Gastrocnemius medialis (tissue), 4 donors: ENCODE measurements at regions not wholly inside any gene's neighbourhood (a gene's known extent, or its start where the extent isn't known, plus 50 kb on each side); places are given as distances from the start of the nearest gene placed in this dataset.
A peak's percentile ranks its signal among the peaks of the same experiment; 100 is the strongest.

Experiments used
- ATAC-seq, 2 donors: fragments of 150-250 bp; one replicate each; pipeline ENCODE4 v1.9.1; 2016
- DNase-seq, 2 donors: peaks; one replicate each; pipeline ENCODE4 v3.0.0-alpha.2; 2019
- H3K27ac ChIP-seq, 4 donors: fragments of 200-600 bp; sonication (generic); 1 replicate in 1 of 4; 2 replicates in 3 of 4; pipeline ENCODE4 v1.5.1; 2016 to 2018; ENCODE audit warnings: mild to moderate bottlenecking in 2 of 4, moderate library complexity in 1 of 4
- H3K27me3 ChIP-seq, 3 donors: fragments of 200-600 bp; sonication (generic) in 2 of 3; 1 replicate in 1 of 3; 2 replicates in 2 of 3; pipeline versions ENCODE4 v1.5.1 to v1.6.0; 2016 to 2019; ENCODE audit warnings: mild to moderate bottlenecking in 1 of 3, moderate library complexity in 1 of 3
- H3K36me3 ChIP-seq, 2 donors: fragments of 200-600 bp; sonication (generic) in 1 of 2; one replicate each; pipeline ENCODE4 v1.5.1; 2017 to 2018
- H3K4me1 ChIP-seq, 2 donors: fragments of 200-600 bp; sonication (generic) in 1 of 2; one replicate each; pipeline ENCODE4 v1.5.1; 2016 to 2017; ENCODE audit warnings: mild to moderate bottlenecking in 2 of 2
- H3K4me3 ChIP-seq, 4 donors: fragments of 200-600 bp; sonication (generic) in 3 of 4; 1 replicate in 1 of 4; 2 replicates in 3 of 4; pipeline ENCODE4 v1.5.1; 2016 to 2019; ENCODE audit warnings: mild to moderate bottlenecking in 2 of 4
- H3K9me3 ChIP-seq, 3 donors: fragments of 200-600 bp; sonication (generic) in 2 of 3; 1 replicate in 1 of 3; 2 replicates in 2 of 3; pipeline ENCODE4 v1.5.1; 2016 to 2019
- CTCF ChIP-seq, 5 experiments: fragments of 450-650 bp in 3 of 5; fragments of 200-600 bp in 2 of 5; sonication (generic) in 2 of 5; IDR thresholded peaks in 4 of 5; conservative IDR thresholded peaks in 1 of 5; 1 replicate in 4 of 5; 2 replicates in 1 of 5; pipeline ENCODE4 v1.5.1; 2016 to 2019; ENCODE audit warnings: antibody characterized with exemption in 5 of 5, mild to moderate bottlenecking in 3 of 5, moderate library complexity in 3 of 5
- POLR2A ChIP-seq, 2 donors: fragments of 450-650 bp; IDR thresholded peaks; one replicate each; pipeline ENCODE4 v1.6.1; 2017; ENCODE audit warnings: antibody characterized with exemption in 2 of 2, mild to moderate bottlenecking in 2 of 2, moderate library complexity in 2 of 2
- in situ Hi-C, 4 donors: fragments of 200-750 bp; cut with MboI; loops; one replicate each; pipeline versions ENCODE4 v1.15.0 to v1.8.0; 2017; ENCODE audit warnings: low sequenced_read_pairs in 4 of 4
- intact Hi-C: fragments of 100-400 bp; cut with DNase I; formaldehyde crosslinking; loops from one replicate; pipeline ENCODE4 v1.15.1; 2023; ENCODE audit warnings: low total_unique reads

DNA sequence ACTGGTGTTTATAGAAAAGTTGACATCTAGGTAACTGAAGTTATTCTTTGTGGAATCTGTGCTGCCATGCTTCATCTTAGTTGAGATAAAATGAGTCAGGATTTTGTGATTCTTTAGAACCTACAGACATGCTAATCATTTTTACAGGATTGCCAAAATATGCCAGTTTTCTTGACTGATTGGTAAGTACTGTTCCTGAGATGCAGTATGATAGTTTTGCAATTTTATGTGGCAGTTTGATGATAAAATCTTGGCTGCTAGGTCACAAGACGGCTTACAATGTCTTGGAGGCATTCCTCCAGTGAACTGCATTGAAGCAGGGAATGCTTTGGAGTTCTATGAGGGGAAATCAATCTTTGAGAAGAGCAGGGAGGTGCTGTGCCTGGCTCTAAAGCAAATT is 104.4 kb upstream of the ESX1 start:
- intact Hi-C loops (no loop called here), in situ Hi-C loops (no loop called here)
- Histone ChIP-seq H3K4me1 (no peaks in the 10 kb centered on the region), H3K27ac (no peak overlapping the region), H3K36me3 (no peaks in the 10 kb centered on the region), H3K27me3 (no peaks in the 10 kb centered on the region), H3K4me3 (no peak overlapping the region), H3K9me3 (no peaks in the 10 kb centered on the region)
- no peak for DNase-seq
- TF ChIP-seq POLR2A (IDR thresholded peaks at IDR 0.05): no peak
- TF ChIP-seq CTCF (IDR thresholded peaks at IDR 0.05 in 4 of 5, conservative IDR thresholded peaks at IDR 0.05 in 1 of 5): no peak
- ATAC-seq: no peak

- no peak for ATAC-seq
- Histone ChIP-seq H3K4me1 (no peaks in the 10 kb centered on the region), H3K9me3 (no peaks in the 10 kb centered on the region), H3K36me3 (no peaks in the 10 kb centered on the region), H3K27me3 (peaks cover 0 to 9% (median 0%) of the 10 kb centered on the region in 3 donors), H3K27ac (no peak overlapping the region), H3K4me3 (no peak overlapping the region)
- no peak for DNase-seq
- in situ Hi-C loops: no loop called here
- intact Hi-C loops: no loop called here
- TF ChIP-seq CTCF (IDR thresholded peaks at IDR 0.05 in 4 of 5, conservative IDR thresholded peaks at IDR 0.05 in 1 of 5): no peak
- TF ChIP-seq POLR2A (IDR thresholded peaks at IDR 0.05): no peak
Observed at GRCh38 chrX:104351173-104351769, 96.5 kb upstream of the ESX1 start.

DNA sequence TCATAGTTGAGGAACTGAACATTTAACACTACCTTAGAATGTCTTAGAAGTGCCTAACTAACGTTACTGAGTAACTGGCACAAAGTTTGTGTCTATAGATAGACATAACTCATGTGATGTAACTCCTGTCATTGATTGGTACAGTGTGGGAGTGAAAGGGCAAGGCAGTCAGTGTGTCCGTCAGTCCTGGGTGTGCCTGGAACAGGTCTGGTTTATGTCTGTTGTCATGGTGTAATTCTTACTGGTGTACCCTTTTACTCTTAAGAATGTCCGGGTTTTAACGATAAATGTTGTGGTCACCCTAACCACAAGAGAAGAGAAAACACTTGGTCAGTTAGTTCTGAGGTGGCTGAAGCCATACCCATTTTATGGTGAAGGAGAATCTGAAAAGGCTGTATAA is 93.1 kb upstream of the ESX1 start:
- ATAC-seq (no peak), DNase-seq (no peak)
- Histone ChIP-seq H3K27me3 (peaks cover 0 to 9% (median 0%) of the 10 kb centered on the region in 3 donors), H3K36me3 (no peaks in the 10 kb centered on the region), H3K4me1 (no peaks in the 10 kb centered on the region), H3K4me3 (no peak overlapping the region), H3K9me3 (no peaks in the 10 kb centered on the region), H3K27ac (no peak overlapping the region)
- intact Hi-C loops (no loop called here), in situ Hi-C loops (no loop called here)
- no peak for TF ChIP-seq POLR2A (IDR thresholded peaks at IDR 0.05)

GRCh38 chrX:104343428-104344129 is 88.8 kb upstream of the ESX1 start:
- no peak overlapping the region for H3K4me3 ChIP-seq
- no peaks in the 10 kb centered on the region for H3K9me3 ChIP-seq
- DNase-seq (no peak), ATAC-seq (no peak)
- no peaks in the 10 kb centered on the region for H3K4me1 ChIP-seq
- TF ChIP-seq CTCF (IDR thresholded peaks at IDR 0.05 in 4 of 5, conservative IDR thresholded peaks at IDR 0.05 in 1 of 5) (peak in 2 of 5 experiments; percentile 24 to 46), POLR2A (IDR thresholded peaks at IDR 0.05) (no peak)
- in situ Hi-C loops (no loop called here), intact Hi-C loops (no loop called here)
- no peaks in the 10 kb centered on the region for H3K36me3 ChIP-seq
- H3K27me3 ChIP-seq: peaks cover 0 to 4% (median 0%) of the 10 kb centered on the region in 3 donors
- no peak overlapping the region for H3K27ac ChIP-seq

- Histone ChIP-seq H3K36me3 (no peaks in the 10 kb centered on the region), H3K4me3 (no peak overlapping the region), H3K27me3 (peaks cover 0 to 2% (median 0%) of the 10 kb centered on the region in 3 donors), H3K9me3 (no peaks in the 10 kb centered on the region), H3K4me1 (no peaks in the 10 kb centered on the region), H3K27ac (no peak overlapping the region)
- TF ChIP-seq CTCF (IDR thresholded peaks at IDR 0.05 in 4 of 5, conservative IDR thresholded peaks at IDR 0.05 in 1 of 5) (no peak), POLR2A (IDR thresholded peaks at IDR 0.05) (no peak)
- ATAC-seq (no peak), DNase-seq (no peak)
- intact Hi-C loops: no loop called here
- in situ Hi-C loops: no loop called here
Observed at GRCh38 chrX:104342065-104342464, 87.3 kb upstream of the ESX1 start.
